Panc1 (cell line): ENCODE measurements at regions not wholly inside any gene's neighbourhood (a gene's known extent, or its start where the extent isn't known, plus 50 kb on each side); places are given as distances from the start of the nearest gene placed in this dataset.

Source experiments
- POLR2AphosphoS5 ChIP-seq: IDR thresholded peaks from 2 replicates; pipeline ENCODE4 v1.6.1; 2012; ENCODE audit warnings: mild to moderate bottlenecking, low read depth, low read length, moderate library complexity
- SIN3A ChIP-seq: IDR thresholded peaks from 2 replicates; pipeline ENCODE4 v1.6.1; 2012; ENCODE audit warnings: low read depth, mild to moderate bottlenecking, low read length, moderate library complexity, borderline replicate concordance; ENCODE audit not compliant: insufficient read depth
- TCF7L2 ChIP-seq: IDR thresholded peaks from 2 replicates; pipeline ENCODE4 v1.6.1; 2011; ENCODE audit warnings: mild to moderate bottlenecking, low read depth, low read length, inconsistent platforms
- TF ChIP-seq, protein P1 (sequence below): fragments of 450-650 bp; IDR thresholded peaks from 2 replicates; pipeline ENCODE4 v1.5.1; 2017; ENCODE audit warnings: mild to moderate bottlenecking
- TF ChIP-seq, protein P2 (sequence below), 2 experiments: IDR thresholded peaks; 2 replicates each; pipeline ENCODE4 v1.6.1; 2011 to 2012; ENCODE audit warnings: low read depth in 2 of 2, control low read depth in 1 of 2, low read length in 1 of 2, mild to moderate bottlenecking in 1 of 2, moderate library complexity in 1 of 2; ENCODE audit not compliant: insufficient read depth in 1 of 2

DNA sequence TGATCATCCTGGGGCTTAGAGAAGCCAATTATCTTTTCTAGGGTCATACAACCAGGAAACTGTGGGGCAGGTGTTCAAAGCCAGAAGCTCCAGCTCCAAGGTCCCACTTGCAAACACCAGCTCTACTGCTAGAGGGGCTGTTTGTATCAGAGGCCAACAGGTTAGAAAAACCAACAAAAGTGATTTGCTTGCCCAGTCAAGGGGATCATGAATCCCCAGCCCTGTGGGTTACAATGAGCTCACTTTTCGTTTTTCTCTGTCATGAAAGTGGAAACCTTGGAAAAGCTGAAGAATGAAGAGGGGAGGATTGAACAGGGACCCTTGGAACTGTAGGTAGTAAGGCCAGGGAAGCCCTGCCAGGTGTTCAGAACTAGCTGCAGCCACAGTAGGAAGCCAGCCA is 119.2 kb downstream of the SPP2 start:
- TF ChIP-seq, protein P1, sequence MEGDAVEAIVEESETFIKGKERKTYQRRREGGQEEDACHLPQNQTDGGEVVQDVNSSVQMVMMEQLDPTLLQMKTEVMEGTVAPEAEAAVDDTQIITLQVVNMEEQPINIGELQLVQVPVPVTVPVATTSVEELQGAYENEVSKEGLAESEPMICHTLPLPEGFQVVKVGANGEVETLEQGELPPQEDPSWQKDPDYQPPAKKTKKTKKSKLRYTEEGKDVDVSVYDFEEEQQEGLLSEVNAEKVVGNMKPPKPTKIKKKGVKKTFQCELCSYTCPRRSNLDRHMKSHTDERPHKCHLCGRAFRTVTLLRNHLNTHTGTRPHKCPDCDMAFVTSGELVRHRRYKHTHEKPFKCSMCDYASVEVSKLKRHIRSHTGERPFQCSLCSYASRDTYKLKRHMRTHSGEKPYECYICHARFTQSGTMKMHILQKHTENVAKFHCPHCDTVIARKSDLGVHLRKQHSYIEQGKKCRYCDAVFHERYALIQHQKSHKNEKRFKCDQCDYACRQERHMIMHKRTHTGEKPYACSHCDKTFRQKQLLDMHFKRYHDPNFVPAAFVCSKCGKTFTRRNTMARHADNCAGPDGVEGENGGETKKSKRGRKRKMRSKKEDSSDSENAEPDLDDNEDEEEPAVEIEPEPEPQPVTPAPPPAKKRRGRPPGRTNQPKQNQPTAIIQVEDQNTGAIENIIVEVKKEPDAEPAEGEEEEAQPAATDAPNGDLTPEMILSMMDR = no peak
- TF ChIP-seq TCF7L2 = no peak
- TF ChIP-seq, protein P2, sequence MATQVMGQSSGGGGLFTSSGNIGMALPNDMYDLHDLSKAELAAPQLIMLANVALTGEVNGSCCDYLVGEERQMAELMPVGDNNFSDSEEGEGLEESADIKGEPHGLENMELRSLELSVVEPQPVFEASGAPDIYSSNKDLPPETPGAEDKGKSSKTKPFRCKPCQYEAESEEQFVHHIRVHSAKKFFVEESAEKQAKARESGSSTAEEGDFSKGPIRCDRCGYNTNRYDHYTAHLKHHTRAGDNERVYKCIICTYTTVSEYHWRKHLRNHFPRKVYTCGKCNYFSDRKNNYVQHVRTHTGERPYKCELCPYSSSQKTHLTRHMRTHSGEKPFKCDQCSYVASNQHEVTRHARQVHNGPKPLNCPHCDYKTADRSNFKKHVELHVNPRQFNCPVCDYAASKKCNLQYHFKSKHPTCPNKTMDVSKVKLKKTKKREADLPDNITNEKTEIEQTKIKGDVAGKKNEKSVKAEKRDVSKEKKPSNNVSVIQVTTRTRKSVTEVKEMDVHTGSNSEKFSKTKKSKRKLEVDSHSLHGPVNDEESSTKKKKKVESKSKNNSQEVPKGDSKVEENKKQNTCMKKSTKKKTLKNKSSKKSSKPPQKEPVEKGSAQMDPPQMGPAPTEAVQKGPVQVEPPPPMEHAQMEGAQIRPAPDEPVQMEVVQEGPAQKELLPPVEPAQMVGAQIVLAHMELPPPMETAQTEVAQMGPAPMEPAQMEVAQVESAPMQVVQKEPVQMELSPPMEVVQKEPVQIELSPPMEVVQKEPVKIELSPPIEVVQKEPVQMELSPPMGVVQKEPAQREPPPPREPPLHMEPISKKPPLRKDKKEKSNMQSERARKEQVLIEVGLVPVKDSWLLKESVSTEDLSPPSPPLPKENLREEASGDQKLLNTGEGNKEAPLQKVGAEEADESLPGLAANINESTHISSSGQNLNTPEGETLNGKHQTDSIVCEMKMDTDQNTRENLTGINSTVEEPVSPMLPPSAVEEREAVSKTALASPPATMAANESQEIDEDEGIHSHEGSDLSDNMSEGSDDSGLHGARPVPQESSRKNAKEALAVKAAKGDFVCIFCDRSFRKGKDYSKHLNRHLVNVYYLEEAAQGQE (IDR thresholded peaks at IDR 0.05; ENCODE audit: insufficient read depth in 1 of 2, low read depth in 2 of 2, low read length in 1 of 2) = no peak
- no peak for TF ChIP-seq POLR2AphosphoS5
- TF ChIP-seq SIN3A = no peak
